Liver (tissue), 8 donors: ENCODE measurements at regions not wholly inside any gene's neighbourhood (a gene's known extent, or its start where the extent isn't known, plus 50 kb on each side); places are given as distances from the start of the nearest gene placed in this dataset.

Experiments
- DNase-seq: peaks from one replicate; pipeline ENCODE4 v3.0.0-alpha.2; 2017; ENCODE audit warnings: low spot score
- H3K27ac ChIP-seq, 2 donors: one replicate each; pipeline ENCODE4 v1.7.0; 2013; ENCODE audit warnings: inconsistent platforms in 2 of 2, low read length in 2 of 2, control low read depth in 1 of 2, low read depth in 1 of 2, mild to moderate bottlenecking in 1 of 2
- H3K27me3 ChIP-seq, 4 donors: one replicate each; pipeline versions ENCODE4 v1.6.1 to v1.7.0; 2013; ENCODE audit warnings: low read length in 3 of 4, inconsistent platforms in 1 of 4, mild to moderate bottlenecking in 1 of 4, moderate library complexity in 1 of 4; ENCODE audit not compliant: control insufficient read depth in 4 of 4, insufficient read depth in 4 of 4
- H3K36me3 ChIP-seq, 4 donors: one replicate each; pipeline versions ENCODE4 v1.6.1 to v1.7.0; 2013; ENCODE audit warnings: low read length in 3 of 4, mild to moderate bottlenecking in 3 of 4, low read depth in 1 of 4, moderate library complexity in 1 of 4; ENCODE audit not compliant: control insufficient read depth in 4 of 4, insufficient read depth in 3 of 4
- H3K4me1 ChIP-seq, 4 donors: one replicate each; pipeline versions ENCODE4 v1.6.1 to v1.7.0; 2013; ENCODE audit warnings: low read length in 3 of 4, mild to moderate bottlenecking in 3 of 4, moderate library complexity in 1 of 4; ENCODE audit not compliant: control insufficient read depth in 4 of 4, insufficient read depth in 4 of 4
- H3K4me3 ChIP-seq, 3 donors: one replicate each; pipeline versions ENCODE4 v1.6.1 to v1.7.0; 2013; ENCODE audit warnings: low read length in 3 of 3, control low read depth in 1 of 3, low read depth in 1 of 3, mild to moderate bottlenecking in 1 of 3
- H3K9ac ChIP-seq, 2 donors: one replicate each; pipeline ENCODE4 v1.7.0; 2013; ENCODE audit warnings: low read length in 2 of 2, mild to moderate bottlenecking in 2 of 2, moderate library complexity in 2 of 2, control low read depth in 1 of 2, low read depth in 1 of 2
- H3K9me3 ChIP-seq, 4 donors: one replicate each; pipeline versions ENCODE4 v1.6.1 to v1.7.0; 2013; ENCODE audit warnings: low read length in 3 of 4; ENCODE audit not compliant: control insufficient read depth in 4 of 4
- EGR1 ChIP-seq, 2 donors: IDR thresholded peaks; 2 replicates each; pipeline ENCODE4 v1.6.1; 2016 to 2018; ENCODE audit warnings: antibody characterized with exemption in 2 of 2, low read depth in 2 of 2
- FOXA1 ChIP-seq: IDR thresholded peaks from 2 replicates; pipeline ENCODE4 v1.6.1; 2016; ENCODE audit warnings: antibody characterized with exemption
- FOXA2 ChIP-seq: IDR thresholded peaks from 2 replicates; pipeline ENCODE4 v1.6.1; 2016; ENCODE audit warnings: antibody characterized with exemption
- GABPA ChIP-seq, 2 donors: IDR thresholded peaks in 1 of 2; conservative IDR thresholded peaks in 1 of 2; 2 replicates each; pipeline ENCODE4 v1.6.1; 2016; ENCODE audit warnings: antibody characterized with exemption in 2 of 2, mild to moderate bottlenecking in 1 of 2, moderate library complexity in 1 of 2
- HNF4A ChIP-seq, 2 donors: conservative IDR thresholded peaks; 2 replicates each; pipeline ENCODE4 v1.6.1; 2016; ENCODE audit warnings: antibody characterized with exemption in 2 of 2, mild to moderate bottlenecking in 2 of 2
- HNF4G ChIP-seq: IDR thresholded peaks from 2 replicates; pipeline ENCODE4 v1.6.1; 2016; ENCODE audit warnings: antibody characterized with exemption
- JUND ChIP-seq, 2 donors: IDR thresholded peaks; 2 replicates each; pipeline ENCODE4 v1.6.1; 2016; ENCODE audit warnings: antibody characterized with exemption in 2 of 2
- NR2F2 ChIP-seq: IDR thresholded peaks from 2 replicates; pipeline ENCODE4 v1.6.1; 2016; ENCODE audit warnings: antibody characterized with exemption
- RAD21 ChIP-seq, 2 donors: IDR thresholded peaks; 2 replicates each; pipeline ENCODE4 v1.6.1; 2016; ENCODE audit warnings: antibody characterized with exemption in 2 of 2, mild to moderate bottlenecking in 2 of 2
- RXRA ChIP-seq, 2 donors: IDR thresholded peaks; 2 replicates each; pipeline ENCODE4 v1.6.1; 2017 to 2018; ENCODE audit warnings: antibody characterized with exemption in 2 of 2, mild to moderate bottlenecking in 1 of 2
- SP1 ChIP-seq: IDR thresholded peaks from 2 replicates; pipeline ENCODE4 v1.6.1; 2018; ENCODE audit warnings: antibody characterized with exemption, mild to moderate bottlenecking
- TAF1 ChIP-seq: conservative IDR thresholded peaks from 2 replicates; pipeline ENCODE4 v1.6.1; 2016; ENCODE audit warnings: antibody characterized with exemption, mild to moderate bottlenecking
- YY1 ChIP-seq: IDR thresholded peaks from 2 replicates; pipeline ENCODE4 v1.6.1; 2016; ENCODE audit warnings: antibody characterized with exemption, mild to moderate bottlenecking
- WGBS: extraction: QIAGEN DNeasy Blood & Tissue Kit; methylation state at CpG from one replicate; pipeline ENCODE4 v1.1.7; 2013; 5-methylcytosine and 5-hydroxymethylcytosine counted together
- TF ChIP-seq, protein P1 (sequence below): IDR thresholded peaks from 2 replicates; pipeline ENCODE4 v1.6.1; 2016; ENCODE audit warnings: antibody characterized with exemption
- TF ChIP-seq, protein P2 (sequence below): IDR thresholded peaks from 2 replicates; pipeline ENCODE4 v1.6.1; 2016; ENCODE audit warnings: antibody characterized with exemption, mild to moderate bottlenecking
- TF ChIP-seq, protein P3 (sequence below): fragments of 150-350 bp; IDR thresholded peaks from 2 replicates; pipeline ENCODE4 v1.5.1; 2017; ENCODE audit warnings: improper control_type of control experiment, low read depth, low read length; ENCODE audit not compliant: missing input control
- TF ChIP-seq, protein P4 (sequence below): IDR thresholded peaks from 2 replicates; pipeline ENCODE4 v1.6.1; 2016; ENCODE audit warnings: antibody characterized with exemption
- TF ChIP-seq, protein P5 (sequence below): IDR thresholded peaks from 2 replicates; pipeline ENCODE4 v1.6.1; 2016; ENCODE audit warnings: antibody characterized with exemption
- donor health status: healthy.
- donor health status: healthy.
- donor health status: healthy.
- donor health status: healthy.
- donor health status: healthy.

DNA sequence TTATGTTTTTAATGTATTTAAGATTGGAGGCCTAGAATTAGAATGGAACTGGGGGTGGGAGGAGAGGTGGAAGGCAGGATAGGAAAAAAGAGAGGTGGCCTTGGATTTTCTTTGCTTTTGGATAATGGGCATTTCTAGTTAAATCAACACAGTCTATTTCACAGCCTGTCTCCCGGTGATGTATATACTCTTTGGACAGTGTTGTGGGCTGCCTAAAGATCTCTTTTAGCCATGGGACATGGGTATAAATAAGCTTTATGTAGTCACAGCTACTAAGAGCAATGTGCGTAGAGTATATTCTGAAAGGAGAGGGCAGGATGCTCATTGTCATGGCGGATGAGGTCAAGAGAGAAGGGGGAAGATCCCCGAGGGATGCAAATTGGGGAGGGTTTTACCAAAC, 1084.4 kb upstream of the RBFOX1 start:
- Histone ChIP-seq H3K27ac (no peak overlapping the region), H3K27me3 (no peaks in the 10 kb centered on the region), H3K4me1 (no peaks in the 10 kb centered on the region), H3K36me3 (no peaks in the 10 kb centered on the region), H3K9ac (no peak overlapping the region), H3K4me3 (no peak overlapping the region), H3K9me3 (no peaks in the 10 kb centered on the region)
- no peak for TF ChIP-seq JUND (IDR thresholded peaks at IDR 0.05)
- no peak for TF ChIP-seq RAD21 (IDR thresholded peaks at IDR 0.05)
- TF ChIP-seq, protein P1, sequence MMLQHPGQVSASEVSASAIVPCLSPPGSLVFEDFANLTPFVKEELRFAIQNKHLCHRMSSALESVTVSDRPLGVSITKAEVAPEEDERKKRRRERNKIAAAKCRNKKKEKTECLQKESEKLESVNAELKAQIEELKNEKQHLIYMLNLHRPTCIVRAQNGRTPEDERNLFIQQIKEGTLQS = no peak
- TF ChIP-seq, protein P2, sequence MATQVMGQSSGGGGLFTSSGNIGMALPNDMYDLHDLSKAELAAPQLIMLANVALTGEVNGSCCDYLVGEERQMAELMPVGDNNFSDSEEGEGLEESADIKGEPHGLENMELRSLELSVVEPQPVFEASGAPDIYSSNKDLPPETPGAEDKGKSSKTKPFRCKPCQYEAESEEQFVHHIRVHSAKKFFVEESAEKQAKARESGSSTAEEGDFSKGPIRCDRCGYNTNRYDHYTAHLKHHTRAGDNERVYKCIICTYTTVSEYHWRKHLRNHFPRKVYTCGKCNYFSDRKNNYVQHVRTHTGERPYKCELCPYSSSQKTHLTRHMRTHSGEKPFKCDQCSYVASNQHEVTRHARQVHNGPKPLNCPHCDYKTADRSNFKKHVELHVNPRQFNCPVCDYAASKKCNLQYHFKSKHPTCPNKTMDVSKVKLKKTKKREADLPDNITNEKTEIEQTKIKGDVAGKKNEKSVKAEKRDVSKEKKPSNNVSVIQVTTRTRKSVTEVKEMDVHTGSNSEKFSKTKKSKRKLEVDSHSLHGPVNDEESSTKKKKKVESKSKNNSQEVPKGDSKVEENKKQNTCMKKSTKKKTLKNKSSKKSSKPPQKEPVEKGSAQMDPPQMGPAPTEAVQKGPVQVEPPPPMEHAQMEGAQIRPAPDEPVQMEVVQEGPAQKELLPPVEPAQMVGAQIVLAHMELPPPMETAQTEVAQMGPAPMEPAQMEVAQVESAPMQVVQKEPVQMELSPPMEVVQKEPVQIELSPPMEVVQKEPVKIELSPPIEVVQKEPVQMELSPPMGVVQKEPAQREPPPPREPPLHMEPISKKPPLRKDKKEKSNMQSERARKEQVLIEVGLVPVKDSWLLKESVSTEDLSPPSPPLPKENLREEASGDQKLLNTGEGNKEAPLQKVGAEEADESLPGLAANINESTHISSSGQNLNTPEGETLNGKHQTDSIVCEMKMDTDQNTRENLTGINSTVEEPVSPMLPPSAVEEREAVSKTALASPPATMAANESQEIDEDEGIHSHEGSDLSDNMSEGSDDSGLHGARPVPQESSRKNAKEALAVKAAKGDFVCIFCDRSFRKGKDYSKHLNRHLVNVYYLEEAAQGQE = no peak
- TF ChIP-seq, protein P3, sequence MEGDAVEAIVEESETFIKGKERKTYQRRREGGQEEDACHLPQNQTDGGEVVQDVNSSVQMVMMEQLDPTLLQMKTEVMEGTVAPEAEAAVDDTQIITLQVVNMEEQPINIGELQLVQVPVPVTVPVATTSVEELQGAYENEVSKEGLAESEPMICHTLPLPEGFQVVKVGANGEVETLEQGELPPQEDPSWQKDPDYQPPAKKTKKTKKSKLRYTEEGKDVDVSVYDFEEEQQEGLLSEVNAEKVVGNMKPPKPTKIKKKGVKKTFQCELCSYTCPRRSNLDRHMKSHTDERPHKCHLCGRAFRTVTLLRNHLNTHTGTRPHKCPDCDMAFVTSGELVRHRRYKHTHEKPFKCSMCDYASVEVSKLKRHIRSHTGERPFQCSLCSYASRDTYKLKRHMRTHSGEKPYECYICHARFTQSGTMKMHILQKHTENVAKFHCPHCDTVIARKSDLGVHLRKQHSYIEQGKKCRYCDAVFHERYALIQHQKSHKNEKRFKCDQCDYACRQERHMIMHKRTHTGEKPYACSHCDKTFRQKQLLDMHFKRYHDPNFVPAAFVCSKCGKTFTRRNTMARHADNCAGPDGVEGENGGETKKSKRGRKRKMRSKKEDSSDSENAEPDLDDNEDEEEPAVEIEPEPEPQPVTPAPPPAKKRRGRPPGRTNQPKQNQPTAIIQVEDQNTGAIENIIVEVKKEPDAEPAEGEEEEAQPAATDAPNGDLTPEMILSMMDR = no peak
- TF ChIP-seq SP1 = no peak
- no peak for TF ChIP-seq HNF4G
- TF ChIP-seq NR2F2 = no peak
- TF ChIP-seq HNF4A (conservative IDR thresholded peaks at IDR 0.05) = no peak
- no peak for TF ChIP-seq GABPA (IDR thresholded peaks at IDR 0.05 in 1 of 2, conservative IDR thresholded peaks at IDR 0.05 in 1 of 2)
- TF ChIP-seq FOXA1 = no peak
- no peak for TF ChIP-seq FOXA2
- no peak for TF ChIP-seq EGR1 (IDR thresholded peaks at IDR 0.05; ENCODE audit: low read depth in 2 of 2)
- TF ChIP-seq, protein P4, sequence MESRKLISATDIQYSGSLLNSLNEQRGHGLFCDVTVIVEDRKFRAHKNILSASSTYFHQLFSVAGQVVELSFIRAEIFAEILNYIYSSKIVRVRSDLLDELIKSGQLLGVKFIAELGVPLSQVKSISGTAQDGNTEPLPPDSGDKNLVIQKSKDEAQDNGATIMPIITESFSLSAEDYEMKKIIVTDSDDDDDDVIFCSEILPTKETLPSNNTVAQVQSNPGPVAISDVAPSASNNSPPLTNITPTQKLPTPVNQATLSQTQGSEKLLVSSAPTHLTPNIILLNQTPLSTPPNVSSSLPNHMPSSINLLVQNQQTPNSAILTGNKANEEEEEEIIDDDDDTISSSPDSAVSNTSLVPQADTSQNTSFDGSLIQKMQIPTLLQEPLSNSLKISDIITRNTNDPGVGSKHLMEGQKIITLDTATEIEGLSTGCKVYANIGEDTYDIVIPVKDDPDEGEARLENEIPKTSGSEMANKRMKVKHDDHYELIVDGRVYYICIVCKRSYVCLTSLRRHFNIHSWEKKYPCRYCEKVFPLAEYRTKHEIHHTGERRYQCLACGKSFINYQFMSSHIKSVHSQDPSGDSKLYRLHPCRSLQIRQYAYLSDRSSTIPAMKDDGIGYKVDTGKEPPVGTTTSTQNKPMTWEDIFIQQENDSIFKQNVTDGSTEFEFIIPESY = no peak
- no peak for TF ChIP-seq TAF1
- no peak for TF ChIP-seq YY1
- TF ChIP-seq, protein P5, sequence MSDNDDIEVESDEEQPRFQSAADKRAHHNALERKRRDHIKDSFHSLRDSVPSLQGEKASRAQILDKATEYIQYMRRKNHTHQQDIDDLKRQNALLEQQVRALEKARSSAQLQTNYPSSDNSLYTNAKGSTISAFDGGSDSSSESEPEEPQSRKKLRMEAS = no peak
- TF ChIP-seq RXRA (IDR thresholded peaks at IDR 0.05) = no peak
- WGBS = 80% methylated on average over 4 of the region's 4 CpGs
- DNase-seq = no peak
